ENCODE measurements at regions not wholly inside any gene's neighbourhood (a gene's known extent, or its start where the extent isn't known, plus 50 kb on each side); places are given as distances from the start of the nearest gene placed in this dataset. TPM values are rescaled to one million over a fixed set of nuclear protein-coding genes. Genes with fewer than 3 reads are reported as not detected.

Small RNAs in the stretch of these regions (small RNA-seq; reads per million reads assigned to genes)
- not detected for gene RF00019 (ENCODE audit: low replicate concordance)

Measured in lung (tissue), 1 donor.